ENCODE measurements at regions not wholly inside any gene's neighbourhood (a gene's known extent, or its start where the extent isn't known, plus 50 kb on each side); places are given as distances from the start of the nearest gene placed in this dataset.

DNA sequence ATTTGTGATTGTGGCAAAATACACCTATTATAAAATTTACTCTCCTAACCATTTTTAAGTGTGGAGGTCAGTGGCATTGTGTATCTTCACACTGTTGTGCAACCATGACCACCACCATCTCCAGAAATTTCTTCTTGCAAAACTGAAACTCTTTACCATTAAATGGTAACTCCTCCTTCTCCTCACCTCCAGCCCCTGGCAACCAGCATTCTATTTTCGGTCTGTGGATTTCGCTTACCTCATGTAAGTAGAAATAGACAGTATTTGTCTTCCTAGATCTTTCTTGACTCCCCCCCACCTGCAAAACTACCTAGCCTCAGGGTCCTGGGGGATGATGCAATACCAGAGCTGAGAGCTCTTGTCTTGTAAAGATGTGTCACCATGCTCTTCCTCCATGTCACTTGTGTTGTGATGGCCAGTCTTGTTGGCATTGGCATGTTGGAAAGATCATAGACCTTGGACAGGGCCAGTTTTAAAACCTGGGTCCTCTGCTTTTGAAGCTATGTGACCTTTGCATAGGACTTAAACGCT lies 71.1 kb upstream of the EMX2 start:
- 54% methylated on average over 3 of the region's 3 CpGs for WGBS (ENCODE audit: missing lambda C conversion rate)
- ChIA-PET POLR2A (no interaction called here), CTCF (interaction anchor here (1.5 to 2.3 kb wide), 3 partner anchors 25 to 29 kb away, joined by 6 to 9 read pairs (median 6); no protein-coding TSS in a partner anchor)
- H3K9me3 ChIP-seq: no peaks in the 10 kb centered on the region
- H3K4me1 ChIP-seq: no peaks in the 10 kb centered on the region
- no peak for DNase-seq (ENCODE audit: low read depth in 1 of 2, low spot score in 1 of 2)
- no peak overlapping the region for H3K27ac ChIP-seq
- no peak overlapping the region for H3K4me3 ChIP-seq
- no peak overlapping the region for H3K4me2 ChIP-seq
- FAIRE-seq: no peak
- no peak for ATAC-seq
- TF ChIP-seq SREBF2 (IDR thresholded peaks at IDR 0.05): no peak
- peak in 1 of 2 experiments; percentile 22; a peak in 1 of 4 replicates for TF ChIP-seq CEBPB (IDR thresholded peaks at IDR 0.05)

DNA sequence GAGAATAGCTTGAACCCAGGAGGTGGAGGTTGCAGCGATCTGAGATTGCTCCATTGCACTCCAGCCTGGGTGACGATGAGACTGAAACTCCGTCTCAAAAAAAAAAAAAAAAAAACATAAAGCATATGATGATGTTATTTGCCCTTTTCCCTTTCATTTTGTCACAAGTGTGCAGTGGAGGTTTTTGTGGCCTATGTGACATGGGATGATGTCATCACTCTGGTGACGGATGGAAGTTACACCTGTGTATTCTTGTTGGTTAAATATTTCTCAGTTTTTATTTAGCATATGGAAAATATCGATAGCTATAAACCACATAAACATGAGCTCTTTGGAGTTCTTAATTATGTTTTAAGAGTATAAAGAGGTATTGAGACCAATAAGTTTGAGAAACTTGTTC lies 71.8 kb upstream of the EMX2 start:
- Histone ChIP-seq H3K4me1 (no peaks in the 10 kb centered on the region), H3K27ac (no peak overlapping the region), H3K4me3 (no peak overlapping the region), H3K4me2 (no peak overlapping the region), H3K9me3 (no peaks in the 10 kb centered on the region)
- no peak for DNase-seq (ENCODE audit: low read depth in 1 of 2, low spot score in 1 of 2)
- ATAC-seq: no peak
- ChIA-PET CTCF (interaction anchor here (1.5 to 2.3 kb wide), 2 partner anchors 25 to 28 kb away, joined by 6 to 9 read pairs; no protein-coding TSS in a partner anchor), POLR2A (no interaction called here)
- FAIRE-seq: no peak
- no peak for TF ChIP-seq CHD4 (IDR thresholded peaks at IDR 0.05; ENCODE audit: borderline replicate concordance)
- TF ChIP-seq RNF2 (IDR thresholded peaks at IDR 0.05; ENCODE audit: borderline replicate concordance, low read depth): no peak
- TF ChIP-seq, protein P1, sequence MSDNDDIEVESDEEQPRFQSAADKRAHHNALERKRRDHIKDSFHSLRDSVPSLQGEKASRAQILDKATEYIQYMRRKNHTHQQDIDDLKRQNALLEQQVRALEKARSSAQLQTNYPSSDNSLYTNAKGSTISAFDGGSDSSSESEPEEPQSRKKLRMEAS (IDR thresholded peaks at IDR 0.05): no peak
- no peak for TF ChIP-seq POLR2AphosphoS2 (conservative IDR thresholded peaks at IDR 0.05; ENCODE audit: low read length)
- TF ChIP-seq NR3C1 (IDR thresholded peaks at IDR 0.05): no peak
- no peak for TF ChIP-seq FOXS1 (CRISPR knock-in tag; IDR thresholded peaks at IDR 0.05)
- no peak for TF ChIP-seq HOXB5 (CRISPR knock-in tag; IDR thresholded peaks at IDR 0.05)
- 62% methylated on average over 5 of the region's 5 CpGs for WGBS (ENCODE audit: missing lambda C conversion rate)

DNA sequence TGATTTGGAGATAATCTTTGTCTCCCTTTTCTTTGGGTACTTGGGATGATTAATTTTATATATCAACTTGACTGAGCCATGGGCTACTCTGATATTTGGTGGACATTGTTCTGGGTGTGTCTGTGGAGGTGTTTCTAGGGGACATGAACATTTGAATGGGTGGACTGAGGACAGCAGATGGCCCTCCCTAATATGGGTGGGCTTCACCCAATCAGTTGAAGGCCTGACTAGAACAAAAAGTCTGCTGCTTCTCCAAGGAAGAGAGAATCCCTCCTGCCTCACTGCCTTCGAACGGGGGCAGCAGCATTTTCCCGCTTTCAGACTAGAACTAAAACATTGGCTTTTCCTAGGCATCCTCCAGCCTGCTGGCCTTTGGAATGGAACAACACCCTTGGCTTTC lies 73.9 kb upstream of the EMX2 start:
- CTCF ChIA-PET: interaction anchor here (0.9 kb wide), 1 partner anchor 11 kb away, joined by 3 read pairs; no protein-coding TSS in a partner anchor
- WGBS (ENCODE audit: missing lambda C conversion rate): 91% methylated on average over 3 of the region's 3 CpGs
- H3K27ac ChIP-seq: no peak overlapping the region

DNA sequence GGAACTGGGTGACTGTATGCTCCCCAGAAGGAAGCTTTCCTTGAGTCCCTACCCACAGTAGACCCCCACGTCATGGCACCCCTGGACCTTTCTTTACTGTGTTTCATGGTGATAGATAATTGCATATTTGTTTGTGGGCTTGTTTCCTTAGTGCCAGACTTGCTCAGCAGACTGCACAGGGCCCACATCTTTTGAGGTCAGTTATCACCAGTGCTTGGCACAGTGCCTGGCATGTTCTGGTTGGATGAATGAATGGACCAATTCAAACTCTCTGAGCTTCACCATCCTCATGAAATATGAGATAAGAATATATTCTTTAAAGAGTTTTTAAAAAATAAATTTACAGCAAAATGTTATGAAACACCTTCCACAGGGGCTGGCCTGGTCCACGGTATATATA lies 78.4 kb upstream of the EMX2 start:
- no peak overlapping the region for H3K4me3 ChIP-seq
- CTCF ChIA-PET: interaction anchor here (0.7 to 2.3 kb wide), 4 partner anchors 22 to 188 kb away, joined by 3 to 7 read pairs (median 4); no protein-coding TSS in a partner anchor
- FAIRE-seq (no peak), DNase-seq (ENCODE audit: low read depth in 1 of 2, low spot score in 1 of 2) (no peak), ATAC-seq (no peak)
- 48% methylated on average over 2 of the region's 2 CpGs for WGBS (ENCODE audit: missing lambda C conversion rate)
- POLR2A ChIA-PET: no interaction called here
- TF ChIP-seq NR3C1 (IDR thresholded peaks at IDR 0.05): no peak
- TF ChIP-seq CBX8 (IDR thresholded peaks at IDR 0.05): no peak
- TF ChIP-seq JUNB (IDR thresholded peaks at IDR 0.05): no peak
- no peak for TF ChIP-seq CBX2 (IDR thresholded peaks at IDR 0.05; ENCODE audit: borderline replicate concordance, low read depth)
- no peak for TF ChIP-seq MYC (IDR thresholded peaks at IDR 0.05; ENCODE audit: borderline replicate concordance, low read length)
- TF ChIP-seq HOXB5 (CRISPR knock-in tag; IDR thresholded peaks at IDR 0.05): no peak
- no peak for TF ChIP-seq RNF2 (IDR thresholded peaks at IDR 0.05; ENCODE audit: borderline replicate concordance, low read depth)
- no peak for TF ChIP-seq HDAC2 (IDR thresholded peaks at IDR 0.05)
- peaks cover 8% of the 10 kb centered on the region; the same call in 2 of the 3 replicates for H3K9me3 ChIP-seq
- no peak overlapping the region for H3K27ac ChIP-seq
- peaks cover 19% of the 10 kb centered on the region for H3K4me1 ChIP-seq
- no peak overlapping the region for H3K4me2 ChIP-seq

More for the DNA sequence above, 73.9 kb upstream of the EMX2 start:
- H3K9me3 ChIP-seq: no peaks in the 10 kb centered on the region
- DNase-seq (ENCODE audit: low read depth in 1 of 2, low spot score in 1 of 2) (no peak), ATAC-seq (no peak), FAIRE-seq (no peak)
- POLR2A ChIA-PET: no interaction called here
- no peak overlapping the region for H3K4me3 ChIP-seq
- no peak overlapping the region for H3K4me2 ChIP-seq
- TF ChIP-seq EHMT2 (IDR thresholded peaks at IDR 0.05; ENCODE audit: low read depth) (no peak), HDAC2 (IDR thresholded peaks at IDR 0.05) (no peak), SREBF2 (IDR thresholded peaks at IDR 0.05) (no peak), FOSL2 (IDR thresholded peaks at IDR 0.05) (no peak), FOSL2 (CRISPR knock-in tag; IDR thresholded peaks at IDR 0.05) (no peak), NR3C1 (IDR thresholded peaks at IDR 0.05) (no peak), SMC3 (IDR thresholded peaks at IDR 0.05) (no peak), NPAS2 (CRISPR knock-in tag; IDR thresholded peaks at IDR 0.05; ENCODE audit: borderline replicate concordance) (no peak), CHD4 (IDR thresholded peaks at IDR 0.05; ENCODE audit: borderline replicate concordance) (no peak), FOSB (CRISPR knock-in tag; IDR thresholded peaks at IDR 0.05) (no peak), JUN (IDR thresholded peaks at IDR 0.05) (no peak), RARB (CRISPR knock-in tag; IDR thresholded peaks at IDR 0.05) (no peak), CHD2 (IDR thresholded peaks at IDR 0.05; ENCODE audit: low read length, partially characterized antibody) (no peak), RNF2 (IDR thresholded peaks at IDR 0.05; ENCODE audit: borderline replicate concordance, low read depth) (no peak), ZSCAN20 (CRISPR knock-in tag; IDR thresholded peaks at IDR 0.05) (no peak), NFE2L2 (conservative IDR thresholded peaks at IDR 0.05; ENCODE audit: low read length) (no peak), EHF (CRISPR knock-in tag; IDR thresholded peaks at IDR 0.05) (no peak), PHF8 (IDR thresholded peaks at IDR 0.05; ENCODE audit: borderline replicate concordance, low read depth) (no peak), TFCP2L1 (CRISPR knock-in tag; IDR thresholded peaks at IDR 0.05) (no peak)
- TF ChIP-seq, protein P2, sequence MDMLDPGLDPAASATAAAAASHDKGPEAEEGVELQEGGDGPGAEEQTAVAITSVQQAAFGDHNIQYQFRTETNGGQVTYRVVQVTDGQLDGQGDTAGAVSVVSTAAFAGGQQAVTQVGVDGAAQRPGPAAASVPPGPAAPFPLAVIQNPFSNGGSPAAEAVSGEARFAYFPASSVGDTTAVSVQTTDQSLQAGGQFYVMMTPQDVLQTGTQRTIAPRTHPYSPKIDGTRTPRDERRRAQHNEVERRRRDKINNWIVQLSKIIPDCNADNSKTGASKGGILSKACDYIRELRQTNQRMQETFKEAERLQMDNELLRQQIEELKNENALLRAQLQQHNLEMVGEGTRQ (IDR thresholded peaks at IDR 0.05): no peak
- H3K4me1 ChIP-seq: no peaks in the 10 kb centered on the region

Data from A549 (cell line).